CD1c-positive myeloid dendritic cell (primary cell): ENCODE measurements at regions not wholly inside any gene's neighbourhood (a gene's known extent, or its start where the extent isn't known, plus 50 kb on each side); places are given as distances from the start of the nearest gene placed in this dataset.
"Not testable (repeated sequence)": the region's sequence is repeated elsewhere in the genome, so short reads cannot be mapped to it uniquely, and the experiment has no call there.

ENCODE experiments used
- DNase-seq: peaks from one replicate; pipeline ENCODE4 v3.0.0-alpha.2; 2016; ENCODE audit errors: extremely low spot score

DNA sequence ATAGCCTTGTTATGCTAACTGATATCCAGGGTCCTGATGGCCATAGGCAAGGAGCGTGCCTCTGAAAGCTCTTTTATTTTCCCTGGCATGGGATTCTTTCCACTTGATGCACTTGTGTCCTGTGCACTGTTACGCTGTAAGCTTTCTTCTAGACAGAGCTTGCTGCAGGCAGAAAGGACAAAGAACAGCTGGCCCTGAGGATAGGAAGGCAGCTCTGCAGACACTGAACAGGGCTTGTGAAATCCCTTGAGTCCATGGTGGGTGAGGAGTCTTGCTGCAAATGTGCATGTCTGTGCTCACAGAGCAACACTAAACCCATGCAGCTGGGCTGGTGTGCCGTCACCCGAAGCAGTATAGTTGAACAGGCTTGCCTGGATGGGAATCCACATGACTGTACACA, 126.6 kb downstream of the AKAP11 start:
- DNase-seq: no peak

DNA sequence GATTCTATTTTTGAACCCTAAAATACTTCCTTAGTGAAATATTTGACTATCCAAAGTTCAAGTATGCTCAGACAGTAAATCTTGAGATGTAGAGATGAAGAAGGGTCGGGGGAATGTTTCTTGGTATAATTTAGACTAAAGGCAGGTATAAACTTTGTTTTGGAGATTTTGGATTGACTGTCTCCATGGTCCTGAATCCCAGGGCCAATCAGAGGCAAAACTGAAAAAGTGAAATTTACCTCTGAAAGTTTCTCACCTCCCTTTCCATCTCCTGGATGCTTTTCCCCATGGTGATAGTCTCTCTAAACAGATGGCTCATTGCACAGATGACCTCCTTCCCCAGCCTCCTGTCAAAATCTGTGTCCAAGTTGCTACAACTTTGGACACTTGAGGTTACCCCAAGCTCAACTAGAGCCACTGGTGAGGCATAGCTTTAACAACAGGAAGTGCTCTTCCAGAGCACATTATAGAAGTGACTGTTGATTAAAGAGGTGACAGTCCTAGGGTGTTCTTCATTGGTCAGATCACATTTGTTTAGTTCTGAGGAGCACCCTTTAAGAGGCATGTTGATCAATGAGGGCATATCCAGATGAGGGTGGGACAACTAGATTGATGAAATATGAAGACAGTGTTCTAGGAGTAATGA, 128.4 kb downstream of the AKAP11 start:
- DNase-seq: no peak

DNA sequence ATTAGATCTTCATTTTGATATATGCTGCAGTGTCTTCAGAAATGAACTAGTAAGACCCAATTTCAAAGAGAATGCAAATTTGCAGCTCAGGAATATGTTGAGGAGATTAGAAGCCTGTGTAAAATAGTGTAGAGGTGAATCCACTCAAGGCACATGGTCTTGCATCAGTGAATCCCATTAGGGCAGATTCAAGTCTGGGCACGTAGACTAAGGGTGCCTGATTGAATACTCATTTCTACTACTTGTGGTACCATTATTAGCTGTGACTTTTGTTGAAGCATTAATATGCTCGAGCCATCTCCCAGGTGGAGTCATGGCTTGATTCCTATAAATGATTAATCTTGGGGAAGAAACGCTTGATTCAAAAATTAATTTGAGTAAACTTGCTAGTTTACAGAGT, 129.4 kb downstream of the AKAP11 start:
- no peak for DNase-seq

DNA sequence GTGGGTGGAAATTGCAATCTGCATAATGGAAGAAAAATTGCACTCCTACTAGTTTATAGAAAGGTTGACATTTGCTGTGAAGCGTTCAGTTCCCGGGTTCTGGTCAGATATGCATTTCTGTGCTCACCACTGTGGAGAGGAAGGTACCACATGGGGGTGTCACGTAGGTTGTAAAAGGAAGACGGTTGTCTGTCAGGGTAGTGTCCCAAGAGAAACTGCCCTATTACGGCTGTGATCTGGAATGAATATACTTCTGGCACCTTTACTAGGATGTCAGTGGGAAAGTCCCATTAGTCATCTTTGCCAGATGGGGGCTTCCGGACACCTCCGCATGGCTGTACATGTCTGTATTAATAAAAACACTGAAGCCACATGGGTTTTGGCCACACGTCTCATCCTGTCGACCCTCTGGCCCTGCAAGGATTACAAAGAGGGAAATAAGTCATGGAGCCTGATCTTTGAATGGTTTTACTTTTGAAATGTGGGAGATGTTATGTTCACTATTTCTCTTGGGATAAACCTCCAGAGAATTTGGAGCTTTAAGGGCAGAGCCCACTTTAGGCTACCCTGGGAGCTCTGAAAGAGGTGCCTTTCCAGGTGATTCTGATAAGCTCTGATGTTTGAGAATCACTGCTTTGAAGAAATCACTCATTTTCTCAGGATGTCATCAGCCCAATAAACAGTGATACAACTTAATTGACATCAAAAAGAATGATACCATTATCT, 133.9 kb downstream of the AKAP11 start:
- DNase-seq: no peak

DNA sequence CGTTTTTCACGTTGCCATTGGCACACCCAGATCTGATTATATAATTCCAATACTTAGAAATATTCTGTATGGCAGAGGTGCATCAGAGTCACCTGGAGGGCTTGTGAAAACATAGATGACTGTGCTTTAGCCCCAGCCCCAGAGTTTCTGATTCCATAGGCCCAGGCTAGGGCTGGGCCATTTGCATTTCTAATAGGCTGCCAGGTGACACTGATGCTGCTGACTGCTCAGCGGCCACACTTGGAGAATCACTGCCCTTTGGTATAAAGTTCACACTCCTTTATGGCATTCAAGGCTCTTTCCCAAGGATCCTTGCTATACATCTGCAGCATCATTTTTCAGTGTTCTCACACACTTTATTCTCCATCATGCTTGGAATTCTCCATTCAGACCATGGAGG, 137.1 kb downstream of the AKAP11 start:
- no peak for DNase-seq

DNA sequence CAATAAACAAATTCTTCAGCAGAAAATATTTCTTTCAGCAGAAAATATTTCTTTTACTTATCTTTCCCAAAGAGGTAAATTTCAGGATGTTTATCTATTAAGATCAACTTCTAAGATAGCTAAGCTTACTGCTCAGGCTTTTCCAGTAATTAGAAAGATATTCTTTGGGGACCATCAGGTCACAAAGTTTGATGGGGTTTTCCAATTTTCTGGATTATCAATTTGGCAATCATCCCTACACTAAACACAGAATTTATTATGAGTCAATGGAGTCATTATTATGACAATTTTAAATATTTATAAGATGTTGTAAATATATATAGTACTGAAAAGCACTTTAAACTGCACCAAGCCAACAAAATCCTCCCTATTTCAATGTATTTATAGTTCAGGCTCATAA, 137.6 kb downstream of the AKAP11 start:
- DNase-seq: no peak

DNA sequence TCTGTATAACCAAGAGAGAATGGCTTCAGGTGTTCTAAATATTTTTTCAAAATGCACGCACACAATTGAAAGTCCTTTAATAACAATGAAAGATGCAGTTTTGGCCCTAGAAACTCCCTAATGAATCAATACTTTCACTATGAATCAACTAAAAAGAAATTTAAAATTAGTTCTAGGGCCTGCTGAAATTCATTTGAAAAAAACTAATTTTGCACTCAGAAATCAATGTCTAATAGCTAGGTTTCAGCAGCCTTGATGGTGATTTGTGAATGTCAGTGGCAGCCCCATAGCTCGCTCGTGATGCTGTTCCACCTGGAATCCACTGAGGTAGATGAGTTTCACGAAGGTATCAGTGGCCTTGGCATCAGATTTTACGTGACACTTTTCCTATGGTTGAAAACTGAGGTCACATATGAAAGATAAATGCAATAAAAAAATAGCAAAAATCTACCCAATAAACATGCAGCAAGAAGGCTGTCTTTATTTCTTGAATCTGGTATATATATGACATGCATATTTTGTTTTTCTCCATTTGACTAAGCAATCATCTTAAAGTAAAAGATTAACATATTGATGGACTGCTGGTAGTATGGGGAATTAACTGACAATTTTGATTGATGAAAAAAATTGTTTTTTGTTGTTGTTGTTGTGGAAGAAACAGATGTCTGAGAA, 141.0 kb downstream of the AKAP11 start:
- DNase-seq: no peak

DNA sequence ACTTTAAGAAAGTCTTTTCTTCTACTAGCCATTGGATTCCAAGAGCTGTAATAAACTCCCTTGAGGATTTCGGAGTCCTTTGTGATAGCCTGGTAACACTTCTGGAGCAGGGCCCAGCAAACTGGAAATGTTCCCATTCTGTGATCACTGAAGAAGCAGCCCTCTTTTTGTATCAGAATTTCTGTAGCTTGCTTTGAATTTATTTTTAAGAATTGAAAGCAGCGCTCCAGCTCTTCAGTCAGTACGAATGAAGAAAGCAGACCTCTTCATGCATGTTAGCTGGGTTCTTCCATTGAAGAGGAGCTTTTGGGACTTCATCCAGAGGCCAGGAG, 141.5 kb downstream of the AKAP11 start:
- no peak for DNase-seq

DNA sequence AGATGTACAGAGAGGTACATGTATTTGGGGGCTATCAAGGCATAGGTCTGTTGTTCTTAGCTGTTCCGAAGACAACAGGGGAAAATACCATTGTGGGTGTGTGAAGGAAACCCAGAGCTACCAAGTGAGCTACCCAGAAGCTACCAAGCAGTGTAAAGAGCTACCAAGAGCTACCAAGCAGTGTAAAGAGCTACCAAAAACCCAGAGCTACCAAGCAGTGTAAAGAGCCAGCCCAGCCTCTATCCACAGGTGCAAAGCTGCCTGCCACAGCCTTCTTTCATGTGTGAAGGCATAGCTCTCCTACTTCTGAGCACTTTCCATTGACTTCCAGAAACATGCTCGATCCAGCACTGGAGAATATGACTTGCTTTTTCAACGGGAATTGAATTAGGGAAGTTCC, 145.7 kb downstream of the AKAP11 start:
- no peak for DNase-seq

DNA sequence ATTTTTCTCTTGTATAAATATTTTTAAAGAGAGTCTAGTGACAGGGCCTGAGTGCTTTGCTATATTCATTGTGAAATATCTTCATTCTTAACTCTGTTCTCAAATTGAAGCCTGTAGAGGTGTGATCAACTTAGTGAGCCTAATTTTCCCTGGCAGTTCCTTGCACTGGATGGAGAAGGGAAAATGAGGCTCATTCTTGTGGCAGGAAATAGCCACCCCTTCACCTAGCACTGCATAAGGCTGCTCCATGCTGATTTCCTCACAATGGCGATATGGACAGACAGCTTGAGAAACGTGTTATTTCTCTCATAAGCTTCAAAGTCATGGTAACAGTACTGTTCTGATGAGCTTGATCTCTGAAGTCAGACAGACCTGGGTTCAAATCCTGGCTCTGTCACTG, 146.2 kb downstream of the AKAP11 start:
- DNase-seq: no peak

DNA sequence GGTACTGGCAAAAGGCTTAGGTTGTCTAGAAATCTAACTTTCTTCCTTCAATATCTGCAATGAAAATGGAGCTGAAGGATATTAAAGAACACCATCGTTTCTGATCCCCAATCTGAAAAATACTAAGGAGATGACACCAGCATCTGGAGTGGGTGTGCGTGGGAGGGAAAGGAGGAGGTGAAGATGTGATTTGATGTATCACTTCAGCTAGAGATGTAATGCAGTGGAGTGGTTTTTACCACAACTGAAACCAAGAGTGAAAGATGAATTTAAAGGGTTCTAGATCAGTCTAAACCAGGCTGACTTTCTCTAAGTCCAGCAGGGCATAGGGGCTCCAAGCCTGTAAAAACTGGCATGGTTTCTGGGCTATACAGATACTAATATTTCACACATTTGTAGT, 148.4 kb downstream of the AKAP11 start:
- DNase-seq: no peak

DNA sequence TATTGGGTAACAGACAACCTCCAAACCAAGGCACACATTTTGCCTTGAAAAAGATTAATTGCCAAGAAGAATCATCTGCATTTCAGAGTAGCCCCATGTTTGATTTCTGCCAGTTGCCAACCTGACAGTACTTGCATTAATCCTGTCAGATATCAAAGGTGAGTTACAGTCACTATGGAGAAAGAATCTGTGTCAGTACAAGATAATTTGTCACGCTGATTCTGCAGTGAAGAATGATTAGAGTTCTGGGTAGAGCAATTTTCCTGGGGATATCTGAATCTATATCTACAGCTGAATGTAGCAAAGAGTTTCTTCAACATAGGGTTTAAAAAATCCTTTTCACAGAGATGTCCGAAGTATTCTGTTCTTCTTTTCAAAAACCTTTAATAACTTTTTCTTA, 150.7 kb downstream of the AKAP11 start:
- no peak for DNase-seq

DNA sequence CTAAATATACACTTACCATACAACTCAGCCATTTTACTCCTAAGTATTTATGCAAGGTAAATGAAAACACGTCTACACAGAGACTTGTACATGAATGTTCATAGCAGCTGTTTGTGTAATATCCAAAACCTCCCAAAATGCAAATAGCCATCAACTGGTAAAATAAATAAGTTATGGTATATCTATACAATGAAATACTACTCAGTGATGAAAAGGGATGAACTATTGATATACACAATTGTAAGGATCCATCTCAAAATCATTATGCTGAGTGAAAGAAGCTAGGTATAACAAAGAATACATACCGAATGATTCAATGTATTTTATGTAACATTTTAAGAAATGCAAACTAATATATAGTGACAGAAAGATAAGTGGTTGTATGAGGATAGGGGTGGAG, 149.8 kb upstream of the TNFSF11 start:
- DNase-seq: no peak

DNA sequence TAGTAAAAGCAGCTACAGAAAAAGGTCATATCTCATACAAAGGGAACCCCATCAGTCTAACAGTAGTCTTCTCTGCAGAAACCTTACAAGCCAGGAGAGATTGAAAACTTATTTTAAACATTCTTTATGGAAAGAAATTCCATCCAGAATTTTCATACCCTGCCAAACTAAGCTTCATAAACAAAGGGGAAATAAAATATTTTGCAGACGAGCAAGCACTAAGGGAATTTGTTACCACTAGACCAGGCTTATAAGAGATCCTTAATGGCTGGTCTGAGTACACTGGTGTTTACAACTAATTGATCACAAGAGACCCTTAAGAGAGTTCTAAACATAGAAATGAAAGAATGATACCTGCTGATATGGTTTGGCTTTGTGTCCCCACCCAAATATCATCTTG, 128.6 kb upstream of the TNFSF11 start:
- DNase-seq: no peak

DNA sequence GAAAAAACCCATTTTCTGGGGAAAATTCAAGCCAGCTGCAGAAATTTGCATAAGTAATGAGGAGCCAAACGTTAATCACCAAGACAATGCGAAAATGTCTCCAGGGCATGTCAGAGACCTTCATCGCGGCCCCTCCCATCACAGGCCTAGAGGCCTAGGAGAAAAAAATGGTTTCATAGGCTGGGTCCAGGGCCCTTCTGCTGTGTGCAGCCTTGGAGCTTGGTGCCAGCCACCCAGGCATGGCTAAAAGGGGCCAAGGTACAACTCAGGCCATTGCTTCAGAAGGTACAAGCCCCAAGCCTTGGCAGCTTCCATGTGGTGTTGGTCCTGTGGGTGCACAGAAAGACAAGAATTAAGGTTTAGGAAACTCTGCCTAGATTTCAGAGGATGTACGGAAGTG, 127.4 kb upstream of the TNFSF11 start:
- not testable (repeated sequence) for DNase-seq

DNA sequence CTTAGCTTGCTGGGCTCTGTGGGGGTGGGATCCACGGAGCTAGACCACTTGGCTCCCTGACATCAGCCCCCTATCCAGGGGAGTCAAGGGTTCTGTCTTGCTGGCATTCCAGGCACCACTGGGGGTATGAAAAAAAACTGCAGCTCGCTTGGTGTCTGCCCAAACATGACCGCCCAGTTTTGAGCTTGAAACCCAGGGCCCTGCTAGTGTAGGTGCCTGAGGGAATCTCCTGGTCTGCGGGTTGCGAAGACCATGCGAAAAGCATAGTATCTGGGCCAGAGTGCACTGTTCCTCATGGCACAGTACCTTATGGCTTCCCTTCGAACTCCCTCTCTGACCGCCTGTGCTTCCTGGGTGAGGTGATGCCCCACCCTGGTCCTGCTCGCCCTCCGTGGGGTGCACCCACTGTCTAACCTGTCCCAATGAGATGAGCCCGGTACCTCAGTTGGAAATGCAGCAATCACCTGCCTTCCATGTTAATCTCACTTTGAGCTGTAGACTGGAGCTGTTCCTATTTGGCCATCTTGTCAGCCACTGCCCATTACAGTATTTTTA, 120.8 kb upstream of the TNFSF11 start:
- no peak for DNase-seq

DNA sequence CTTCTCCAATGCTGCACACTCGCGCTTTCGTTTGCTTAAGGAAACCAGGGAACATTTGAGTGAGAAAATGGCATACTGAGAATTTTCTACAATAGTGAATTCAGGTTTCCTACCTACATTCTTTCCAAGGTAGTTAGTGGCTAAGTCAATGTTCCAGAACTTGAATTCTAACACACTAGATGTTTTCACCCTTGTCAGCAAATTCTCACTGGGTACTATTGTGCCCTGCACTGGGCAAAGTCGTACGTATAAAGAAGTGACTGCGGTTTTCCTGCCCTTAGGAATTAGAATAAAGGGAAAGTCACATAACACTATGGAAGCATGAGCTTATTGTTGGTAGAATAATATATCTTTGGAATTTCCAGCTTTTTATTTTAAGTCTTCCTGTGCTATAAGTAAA, 119.2 kb upstream of the TNFSF11 start:
- no peak for DNase-seq

DNA sequence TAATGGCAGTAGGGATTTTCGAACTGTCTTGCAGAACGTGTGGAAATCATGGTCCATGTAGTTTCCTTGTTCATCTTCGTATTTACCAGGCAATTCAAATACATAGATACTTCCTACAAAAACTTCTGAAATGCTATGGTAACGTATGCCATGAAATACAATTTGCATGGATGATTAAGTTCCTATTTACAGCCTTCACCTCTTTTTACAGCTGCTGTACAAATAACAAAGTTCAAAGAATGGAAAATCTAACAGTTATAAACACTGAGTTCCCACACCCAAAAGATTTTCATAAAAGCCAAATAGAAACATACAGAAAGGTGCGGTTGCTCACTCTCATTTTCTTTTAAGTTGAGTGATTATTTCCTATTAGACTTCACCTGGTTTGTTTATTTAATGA, 115.8 kb upstream of the TNFSF11 start:
- no peak for DNase-seq

DNA sequence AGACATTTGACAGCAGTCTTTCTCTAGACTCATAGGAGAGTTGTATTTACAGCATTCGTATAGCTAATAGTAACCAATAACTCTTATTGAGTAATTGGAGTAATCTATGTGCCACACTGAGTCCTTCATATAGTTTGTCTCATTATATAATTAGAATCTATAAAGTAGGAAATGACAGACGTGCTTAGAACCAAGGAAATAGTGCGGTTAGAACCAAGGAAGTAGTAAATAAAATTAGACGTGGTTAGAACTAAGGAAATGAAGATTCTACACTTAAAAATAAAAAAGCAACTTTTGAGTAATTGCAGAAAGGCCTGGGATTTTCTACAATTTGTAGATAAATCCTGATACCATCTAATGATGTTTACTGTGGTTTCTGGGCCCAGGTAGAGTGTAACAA, 107.8 kb upstream of the TNFSF11 start:
- no peak for DNase-seq

DNA sequence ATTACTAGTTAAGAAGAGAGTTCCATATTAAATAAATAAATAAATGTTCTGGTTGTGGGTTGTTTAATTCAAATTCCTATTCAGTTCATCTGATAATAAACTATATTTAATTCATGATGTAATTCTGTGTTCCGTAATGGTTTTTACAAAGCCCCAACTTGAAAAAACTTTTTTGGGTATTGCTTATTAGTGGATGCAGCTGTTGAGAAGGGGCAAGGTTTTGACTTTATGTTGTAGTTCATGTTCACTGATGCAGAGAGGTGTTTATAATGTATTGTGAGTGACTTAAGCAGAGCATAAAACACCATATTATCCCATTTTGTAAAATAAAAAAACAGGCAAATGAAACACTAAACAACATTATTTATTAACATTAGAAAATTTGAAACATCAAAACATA, 107.3 kb upstream of the TNFSF11 start:
- no peak for DNase-seq

DNA sequence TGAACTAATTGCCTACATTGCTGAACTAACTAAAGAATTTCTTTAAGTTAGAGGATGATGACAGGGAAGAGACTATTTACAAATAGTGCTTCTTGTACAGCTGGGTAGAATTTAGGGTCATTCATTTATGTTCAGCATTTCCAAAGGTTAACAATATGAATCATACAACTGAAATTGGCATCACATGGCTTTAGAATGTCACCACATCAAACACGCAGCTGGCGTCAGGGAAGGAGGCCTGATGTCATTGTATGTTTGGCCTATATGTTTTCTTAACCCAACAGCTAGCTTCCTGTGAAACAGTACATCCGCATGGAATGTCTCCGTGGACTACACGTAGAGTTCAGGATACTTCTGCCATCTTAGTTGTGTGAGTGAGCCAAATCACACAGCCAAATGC, 99.0 kb upstream of the TNFSF11 start:
- no peak for DNase-seq

DNA sequence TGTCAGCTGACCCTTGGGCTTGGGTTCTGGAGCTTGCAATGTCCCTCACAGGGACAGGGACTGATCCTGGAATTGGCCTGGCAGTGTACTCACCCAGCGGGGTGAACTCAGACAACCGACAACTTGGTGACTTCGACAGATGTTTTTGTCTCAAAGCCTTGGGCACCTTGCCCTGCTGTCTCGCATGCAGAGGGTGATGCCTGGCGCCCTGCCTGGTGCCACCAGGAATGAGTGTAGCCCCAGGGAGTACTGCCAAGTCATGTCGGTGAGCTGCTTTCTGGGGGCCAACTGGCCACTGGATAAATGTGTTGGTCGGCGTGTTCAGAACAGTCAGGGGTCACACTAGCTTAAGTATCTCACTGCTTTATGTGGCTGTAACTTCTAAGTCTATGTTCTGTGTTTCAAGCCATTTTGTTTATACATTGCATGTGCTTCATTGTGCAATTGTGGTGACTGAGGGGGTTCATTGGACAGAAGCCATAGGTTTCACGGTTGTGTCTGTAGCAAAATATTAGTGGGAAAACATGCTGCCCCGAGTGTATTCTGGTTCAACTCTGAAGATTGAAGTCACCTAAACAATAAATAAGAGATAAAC, 96.3 kb upstream of the TNFSF11 start:
- no peak for DNase-seq
